Esophagus squamous epithelium (tissue), 5 donors: ENCODE measurements at regions not wholly inside any gene's neighbourhood (a gene's known extent, or its start where the extent isn't known, plus 50 kb on each side); places are given as distances from the start of the nearest gene placed in this dataset.

Experiments
- DNase-seq: peaks from one replicate; lab custom pipeline; 2025; lab: John Stamatoyannopoulos, UW
- H3K27ac ChIP-seq, 4 donors: fragments of 200-600 bp; sonication (generic); one replicate each; pipeline ENCODE4 v1.5.1; 2016 to 2019; ENCODE audit warnings: mild to moderate bottlenecking in 1 of 4
- H3K27me3 ChIP-seq, 4 donors: fragments of 200-600 bp; sonication (generic); 1 replicate in 3 of 4; 2 replicates in 1 of 4; pipeline versions ENCODE4 v1.5.1 to v1.6.0; 2017 to 2021; ENCODE audit warnings: antibody characterized with exemption in 1 of 4
- H3K36me3 ChIP-seq, 3 donors: fragments of 200-600 bp; sonication (generic); one replicate each; pipeline ENCODE4 v1.5.1; 2016 to 2019
- H3K4me1 ChIP-seq, 3 donors: fragments of 200-600 bp; sonication (generic); one replicate each; pipeline ENCODE4 v1.5.1; 2017 to 2019
- H3K4me3 ChIP-seq, 4 donors: fragments of 200-600 bp; sonication (generic); 1 replicate in 3 of 4; 2 replicates in 1 of 4; pipeline ENCODE4 v1.5.1; 2016 to 2019; ENCODE audit warnings: mild to moderate bottlenecking in 2 of 4, moderate library complexity in 1 of 4
- H3K9me3 ChIP-seq, 3 donors: fragments of 200-600 bp; sonication (generic); one replicate each; pipeline ENCODE4 v1.5.1; 2016 to 2019
- CTCF ChIP-seq, 6 experiments: fragments of 450-650 bp in 4 of 6; fragments of 200-600 bp in 2 of 6; sonication (generic) in 2 of 6; IDR thresholded peaks; one replicate each; pipeline ENCODE4 v1.5.1; 2016 to 2019; ENCODE audit warnings: antibody characterized with exemption in 6 of 6, mild to moderate bottlenecking in 4 of 6, moderate library complexity in 4 of 6
- POLR2A ChIP-seq, 4 donors: fragments of 450-650 bp; IDR thresholded peaks; one replicate each; pipeline ENCODE4 v1.6.1; 2017; ENCODE audit warnings: antibody characterized with exemption in 4 of 4, mild to moderate bottlenecking in 4 of 4, moderate library complexity in 3 of 4
- WGBS, 2 donors: methylation state at CpG; one replicate each; pipeline ENCODE4 v1.1.5; 2018; 5-methylcytosine and 5-hydroxymethylcytosine counted together
- intact Hi-C: fragments of 100-400 bp; cut with DNase I; formaldehyde crosslinking; loops from one replicate; pipeline ENCODE4 v1.15.0; 2022
- donor health status: DM: yes; HTN: yes; CAD: no.

GRCh38 chr1:162954824-162955223 is 93.8 kb upstream of the CCDC190 start:
- WGBS, 2 donors: 66 to 90% methylated on average over 4 of the region's 4 CpGs
- Histone ChIP-seq H3K36me3 (no peaks in the 10 kb centered on the region), H3K27me3 (no peaks in the 10 kb centered on the region), H3K4me3 (no peak overlapping the region), H3K27ac (no peak overlapping the region), H3K4me1 (peaks cover 0 to 14% (median 0%) of the 10 kb centered on the region in 3 donors), H3K9me3 (no peaks in the 10 kb centered on the region)
- intact Hi-C loops: no loop called here
- TF ChIP-seq POLR2A (IDR thresholded peaks at IDR 0.05) (no peak), CTCF (IDR thresholded peaks at IDR 0.05) (no peak)
- DNase-seq: no peak

GRCh38 chr1:162952956-162953355 is 92.0 kb upstream of the CCDC190 start:
- Histone ChIP-seq H3K9me3 (no peaks in the 10 kb centered on the region), H3K27me3 (no peaks in the 10 kb centered on the region), H3K36me3 (no peaks in the 10 kb centered on the region), H3K4me3 (no peak overlapping the region), H3K4me1 (peaks cover 0 to 18% (median 0%) of the 10 kb centered on the region in 3 donors), H3K27ac (no peak overlapping the region)
- no peak for DNase-seq
- 79 to 85% methylated on average over 4 of the region's 4 CpGs for WGBS, 2 donors
- TF ChIP-seq POLR2A (IDR thresholded peaks at IDR 0.05): no peak
- intact Hi-C loops: no loop called here

- TF ChIP-seq POLR2A (IDR thresholded peaks at IDR 0.05) (no peak), CTCF (IDR thresholded peaks at IDR 0.05) (no peak)
- Histone ChIP-seq H3K4me3 (no peak overlapping the region), H3K27me3 (no peaks in the 10 kb centered on the region), H3K27ac (peak overlapping the region in 3 of 4 donors; percentile 10 to 28 (median 17)), H3K36me3 (no peaks in the 10 kb centered on the region), H3K4me1 (peaks cover 0 to 18% (median 0%) of the 10 kb centered on the region in 3 donors), H3K9me3 (no peaks in the 10 kb centered on the region)
- DNase-seq: no peak
- 75 to 83% methylated on average over 2 of the region's 2 CpGs for WGBS, 2 donors
- intact Hi-C loops: no loop called here
Measured at GRCh38 chr1:162951553-162952315, 90.8 kb upstream of the CCDC190 start.

- peaks cover 0 to 18% (median 0%) of the 10 kb centered on the region in 3 donors for H3K4me1 ChIP-seq
- TF ChIP-seq CTCF (IDR thresholded peaks at IDR 0.05): no peak
- no peak for TF ChIP-seq POLR2A (IDR thresholded peaks at IDR 0.05)
- H3K4me3 ChIP-seq: no peak overlapping the region
- H3K27me3 ChIP-seq: no peaks in the 10 kb centered on the region
- intact Hi-C loops: no loop called here
- H3K36me3 ChIP-seq: no peaks in the 10 kb centered on the region
- H3K9me3 ChIP-seq: no peaks in the 10 kb centered on the region
- H3K27ac ChIP-seq: no peak overlapping the region
- DNase-seq: no peak
Measured at GRCh38 chr1:162950187-162950586, 89.2 kb upstream of the CCDC190 start.

- peaks cover 0 to 31% (median 12%) of the 10 kb centered on the region in 3 donors for H3K4me1 ChIP-seq
- TF ChIP-seq POLR2A (IDR thresholded peaks at IDR 0.05) (no peak), CTCF (IDR thresholded peaks at IDR 0.05) (no peak)
- no peaks in the 10 kb centered on the region for H3K36me3 ChIP-seq
- DNase-seq: no peak
- H3K9me3 ChIP-seq: no peaks in the 10 kb centered on the region
- no peaks in the 10 kb centered on the region for H3K27me3 ChIP-seq
- H3K27ac ChIP-seq: no peak overlapping the region
- intact Hi-C loops: no loop called here
- 80 to 86% methylated on average over 4 of the region's 4 CpGs for WGBS, 2 donors
- no peak overlapping the region for H3K4me3 ChIP-seq
Measured at GRCh38 chr1:162946701-162947100, 85.7 kb upstream of the CCDC190 start.
